Osteoblast (primary cell): ENCODE measurements at regions not wholly inside any gene's neighbourhood (a gene's known extent, or its start where the extent isn't known, plus 50 kb on each side); places are given as distances from the start of the nearest gene placed in this dataset.

Experiments used
- DNase-seq: peaks from one replicate; pipeline ENCODE4 v3.0.0; 2011; ENCODE audit warnings: low spot score, mixed read lengths; ENCODE audit not compliant: insufficient read length; ENCODE audit errors: missing footprints
- H2AFZ ChIP-seq: 2 replicates; pipeline ENCODE4 v1.6.0; 2011; ENCODE audit warnings: mild to moderate bottlenecking, low read length
- H3K27ac ChIP-seq: 2 replicates; pipeline ENCODE4 v1.5.1; 2011; ENCODE audit warnings: mild to moderate bottlenecking, low read depth, low read length, moderate library complexity
- H3K27me3 ChIP-seq: 2 replicates; pipeline ENCODE4 v1.6.0; 2012; ENCODE audit warnings: mild to moderate bottlenecking, control low read depth, inconsistent platforms, low read length, moderate library complexity; ENCODE audit not compliant: insufficient read depth
- H3K36me3 ChIP-seq: 2 replicates; pipeline ENCODE4 v1.5.1; 2011; ENCODE audit warnings: mild to moderate bottlenecking, low read length, control low read depth, moderate library complexity; ENCODE audit not compliant: insufficient read depth
- H3K4me1 ChIP-seq: 2 replicates; pipeline ENCODE4 v1.5.1; 2011; ENCODE audit warnings: mild to moderate bottlenecking, low read length, control low read depth, moderate library complexity; ENCODE audit not compliant: insufficient read depth
- H3K4me2 ChIP-seq: 2 replicates; pipeline ENCODE4 v1.6.0; 2011; ENCODE audit warnings: mild to moderate bottlenecking, low read length; ENCODE audit not compliant: insufficient read depth
- H3K4me3 ChIP-seq: fragments of 200-600 bp; sonication (generic); 3 replicates; pipeline ENCODE4 v1.5.1; 2012; ENCODE audit warnings: mild to moderate bottlenecking, low read length, inconsistent platforms; ENCODE audit not compliant: insufficient read depth
- H3K79me2 ChIP-seq: 2 replicates; pipeline ENCODE4 v1.6.0; 2012; ENCODE audit warnings: mild to moderate bottlenecking, low read length, control low read depth, inconsistent platforms; ENCODE audit not compliant: insufficient read depth
- H3K9me3 ChIP-seq: 2 replicates; pipeline ENCODE4 v1.5.1; 2011; ENCODE audit warnings: low read depth, low read length, control low read depth
- H4K20me1 ChIP-seq: 2 replicates; pipeline ENCODE4 v1.6.0; 2012; ENCODE audit warnings: mild to moderate bottlenecking, low read length, control low read depth; ENCODE audit not compliant: insufficient read depth
- TF ChIP-seq, protein P1 (sequence below): IDR thresholded peaks from 2 replicates; pipeline ENCODE4 v1.5.1; 2011; ENCODE audit warnings: mild to moderate bottlenecking, low read depth, low read length, moderate library complexity; ENCODE audit errors: extremely low read depth

DNA sequence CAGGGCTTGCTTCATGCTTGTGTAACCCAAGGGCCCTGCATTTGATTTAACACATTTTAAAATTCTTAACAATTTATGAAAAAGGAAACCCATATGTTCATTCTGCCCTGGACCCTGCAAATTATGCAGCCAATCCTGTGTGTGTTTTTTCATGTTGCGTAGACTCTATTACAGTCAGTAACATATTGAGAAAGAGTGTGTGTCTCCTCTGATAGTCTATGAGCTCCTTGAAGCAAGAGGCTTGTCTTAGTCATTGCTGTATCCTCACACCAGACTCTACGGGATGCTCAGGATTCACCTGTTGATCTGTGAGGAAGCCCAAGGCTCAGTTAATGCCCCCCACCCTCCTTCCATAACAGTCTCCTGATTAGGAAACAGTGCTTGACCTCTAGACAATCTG, 177.3 kb upstream of the DMAC1 start:
- Histone ChIP-seq H2AFZ (no peak overlapping the region), H3K4me2 (no peak overlapping the region), H3K79me2 (no peaks in the 10 kb centered on the region), H3K9me3 (no peaks in the 10 kb centered on the region), H3K4me1 (no peaks in the 10 kb centered on the region), H3K27ac (no peak overlapping the region), H3K36me3 (no peaks in the 10 kb centered on the region), H4K20me1 (no peaks in the 10 kb centered on the region), H3K27me3 (no peaks in the 10 kb centered on the region), H3K4me3 (no peak overlapping the region)
- DNase-seq, result no peak
- TF ChIP-seq, protein P1, sequence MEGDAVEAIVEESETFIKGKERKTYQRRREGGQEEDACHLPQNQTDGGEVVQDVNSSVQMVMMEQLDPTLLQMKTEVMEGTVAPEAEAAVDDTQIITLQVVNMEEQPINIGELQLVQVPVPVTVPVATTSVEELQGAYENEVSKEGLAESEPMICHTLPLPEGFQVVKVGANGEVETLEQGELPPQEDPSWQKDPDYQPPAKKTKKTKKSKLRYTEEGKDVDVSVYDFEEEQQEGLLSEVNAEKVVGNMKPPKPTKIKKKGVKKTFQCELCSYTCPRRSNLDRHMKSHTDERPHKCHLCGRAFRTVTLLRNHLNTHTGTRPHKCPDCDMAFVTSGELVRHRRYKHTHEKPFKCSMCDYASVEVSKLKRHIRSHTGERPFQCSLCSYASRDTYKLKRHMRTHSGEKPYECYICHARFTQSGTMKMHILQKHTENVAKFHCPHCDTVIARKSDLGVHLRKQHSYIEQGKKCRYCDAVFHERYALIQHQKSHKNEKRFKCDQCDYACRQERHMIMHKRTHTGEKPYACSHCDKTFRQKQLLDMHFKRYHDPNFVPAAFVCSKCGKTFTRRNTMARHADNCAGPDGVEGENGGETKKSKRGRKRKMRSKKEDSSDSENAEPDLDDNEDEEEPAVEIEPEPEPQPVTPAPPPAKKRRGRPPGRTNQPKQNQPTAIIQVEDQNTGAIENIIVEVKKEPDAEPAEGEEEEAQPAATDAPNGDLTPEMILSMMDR, result no peak

DNA sequence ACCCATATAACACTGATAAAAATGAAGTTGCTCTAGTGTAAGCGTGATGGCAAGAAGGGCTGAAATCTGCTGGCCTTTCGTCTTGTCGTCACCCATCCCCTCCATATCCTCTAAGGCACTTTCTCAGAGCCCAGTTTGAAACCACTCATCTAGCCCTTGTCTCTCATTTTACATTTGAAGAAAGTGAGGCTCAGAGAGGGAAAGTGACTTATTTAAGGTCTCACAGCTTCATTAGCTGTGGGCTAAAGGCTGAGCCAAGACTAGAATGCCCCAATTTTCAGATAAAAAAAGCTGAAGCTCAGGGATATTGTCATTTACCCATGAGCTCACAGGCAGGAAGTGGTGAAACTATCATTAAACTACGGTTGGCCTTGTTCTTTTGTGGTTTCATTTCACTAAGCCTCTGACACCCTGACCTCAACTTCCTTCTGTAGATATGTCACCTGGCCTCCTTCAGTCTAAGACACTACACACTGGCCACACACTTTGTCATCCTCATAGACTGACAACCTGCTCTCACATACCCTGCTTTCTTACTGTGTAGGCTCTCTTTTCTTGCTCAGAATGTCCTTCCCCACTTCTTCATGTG, 176.7 kb upstream of the DMAC1 start:
- no peak overlapping the region for H3K4me2 ChIP-seq
- H3K4me1 ChIP-seq, result no peaks in the 10 kb centered on the region
- no peaks in the 10 kb centered on the region for H3K36me3 ChIP-seq
- no peaks in the 10 kb centered on the region for H4K20me1 ChIP-seq
- DNase-seq, result no peak
- H3K4me3 ChIP-seq, result no peak overlapping the region
- TF ChIP-seq, protein P1, result no peak
- H3K79me2 ChIP-seq, result no peaks in the 10 kb centered on the region
- no peak overlapping the region for H3K27ac ChIP-seq
- H3K27me3 ChIP-seq, result no peaks in the 10 kb centered on the region
- H2AFZ ChIP-seq, result no peak overlapping the region
- no peaks in the 10 kb centered on the region for H3K9me3 ChIP-seq

DNA sequence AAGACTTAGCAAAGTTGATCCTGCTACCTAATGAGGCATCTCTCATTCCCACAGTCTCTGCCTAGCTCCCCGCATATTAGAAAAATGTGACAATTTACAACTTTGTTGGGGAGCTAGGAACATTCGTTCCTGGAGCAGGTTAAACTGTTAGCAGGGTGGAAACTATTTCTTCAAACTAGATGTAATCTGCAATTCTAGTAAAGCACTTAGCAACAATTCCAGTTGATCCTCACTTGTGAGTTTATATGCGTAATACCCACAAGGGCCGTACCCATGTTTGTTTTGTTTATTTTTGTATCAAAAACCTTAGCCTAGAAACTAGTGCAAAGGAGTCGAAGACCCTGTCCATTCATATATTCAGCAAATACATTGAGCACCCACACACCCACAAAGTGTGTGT, 175.8 kb upstream of the DMAC1 start:
- Histone ChIP-seq H2AFZ (no peak overlapping the region), H3K4me3 (no peak overlapping the region), H3K4me2 (no peak overlapping the region), H3K79me2 (no peaks in the 10 kb centered on the region), H3K36me3 (no peaks in the 10 kb centered on the region), H3K27ac (no peak overlapping the region), H4K20me1 (no peaks in the 10 kb centered on the region), H3K4me1 (no peaks in the 10 kb centered on the region), H3K27me3 (no peaks in the 10 kb centered on the region), H3K9me3 (no peaks in the 10 kb centered on the region)
- TF ChIP-seq, protein P1, result no peak
- DNase-seq, result no peak

DNA sequence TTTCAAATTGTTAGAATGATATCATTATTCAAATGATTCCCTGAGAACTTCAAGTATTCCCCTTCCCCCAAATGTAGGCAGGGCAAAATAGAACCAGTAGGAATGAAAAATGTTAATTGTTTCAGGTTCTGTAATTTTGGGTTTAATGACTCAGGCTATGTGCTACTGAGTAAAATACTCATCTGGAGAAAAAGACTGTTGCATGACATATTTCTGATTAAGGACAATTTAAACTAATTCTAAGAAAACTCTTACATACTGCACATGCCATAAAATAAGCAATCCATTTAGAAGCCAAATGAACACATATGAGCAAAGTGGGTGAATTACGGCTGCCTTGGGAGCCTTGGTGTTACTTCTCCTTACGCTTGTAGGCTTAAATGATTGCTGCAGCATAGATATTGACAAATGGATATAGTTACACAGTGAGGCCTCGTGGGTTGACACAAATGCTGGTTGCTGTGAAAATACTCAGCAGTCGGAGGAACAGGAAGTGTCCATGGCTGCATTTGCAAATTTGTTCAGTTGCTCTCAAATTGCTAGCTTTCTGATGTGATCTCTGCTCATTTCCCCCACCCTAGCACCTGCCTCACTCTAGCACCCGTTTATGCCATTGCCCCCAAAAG, 174.9 kb upstream of the DMAC1 start:
- H3K4me2 ChIP-seq, result no peak overlapping the region
- no peak for DNase-seq
- H3K4me3 ChIP-seq, result no peak overlapping the region
- no peaks in the 10 kb centered on the region for H3K79me2 ChIP-seq
- H2AFZ ChIP-seq, result no peak overlapping the region
- H3K36me3 ChIP-seq, result no peaks in the 10 kb centered on the region
- no peak overlapping the region for H3K27ac ChIP-seq
- H4K20me1 ChIP-seq, result no peaks in the 10 kb centered on the region
- no peaks in the 10 kb centered on the region for H3K4me1 ChIP-seq
- TF ChIP-seq, protein P1, result no peak
- no peaks in the 10 kb centered on the region for H3K27me3 ChIP-seq
- H3K9me3 ChIP-seq, result no peaks in the 10 kb centered on the region
